Right lobe of liver (tissue), 4 donors: ENCODE measurements at regions not wholly inside any gene's neighbourhood (a gene's known extent, or its start where the extent isn't known, plus 50 kb on each side); places are given as distances from the start of the nearest gene placed in this dataset.

Experiments
- CTCF ChIP-seq, 4 donors: fragments of 200-600 bp in 3 of 4; fragments of 450-650 bp in 1 of 4; IDR thresholded peaks; one replicate each; pipeline versions ENCODE4 v1.5.1 to v1.8.0; 2016 to 2022; ENCODE audit warnings: antibody characterized with exemption in 4 of 4, mild to moderate bottlenecking in 2 of 4
- POLR2A ChIP-seq: fragments of 450-650 bp; IDR thresholded peaks from one replicate; pipeline ENCODE4 v1.6.1; 2017; ENCODE audit warnings: antibody characterized with exemption, mild to moderate bottlenecking
- donor health status: DM: no; HTN: no; CAD: no.
- donor health status: DM: no; HTN: no; CAD: no.
- donor health status: DM: no; HTN: yes; CAD: no.

DNA sequence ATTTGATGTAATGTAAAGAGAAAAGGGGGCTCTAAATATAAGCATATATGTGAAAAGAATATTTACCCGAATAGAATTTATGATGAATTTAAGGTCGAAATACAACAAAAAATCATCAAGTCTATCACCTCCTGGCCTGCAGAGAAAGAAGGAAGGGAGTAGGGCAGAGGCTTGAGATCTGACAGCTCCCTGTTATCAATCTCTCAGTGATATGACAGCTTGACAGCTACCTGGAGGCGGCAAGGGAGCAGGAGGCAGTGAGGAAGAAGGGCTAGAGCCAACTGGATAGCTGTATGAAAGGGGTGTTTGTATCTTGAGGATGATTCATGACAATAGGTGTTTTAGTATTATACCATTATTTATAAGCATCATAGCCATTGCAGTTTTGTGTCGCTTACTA is 299.8 kb upstream of the DNAJC19 start:
- no peak for TF ChIP-seq CTCF (IDR thresholded peaks at IDR 0.05)
- TF ChIP-seq POLR2A: no peak
